Left renal cortex interstitium (tissue), 4 donors: ENCODE measurements at regions not wholly inside any gene's neighbourhood (a gene's known extent, or its start where the extent isn't known, plus 50 kb on each side); places are given as distances from the start of the nearest gene placed in this dataset.
"Not testable (repeated sequence)": the region's sequence is repeated elsewhere in the genome, so short reads cannot be mapped to it uniquely, and the experiment has no call there.

Experiments
- DNase-seq, 4 donors: peaks; one replicate each; pipeline ENCODE4 v3.0.0-alpha.2; 2013; ENCODE audit warnings: low read depth in 4 of 4, low spot score in 2 of 4, missing footprints in 1 of 4

- DNase-seq: not testable (repeated sequence)
These were observed 202.4 kb upstream of the PRSS16 start for GRCh38 chr6:27045131-27045530.

DNA sequence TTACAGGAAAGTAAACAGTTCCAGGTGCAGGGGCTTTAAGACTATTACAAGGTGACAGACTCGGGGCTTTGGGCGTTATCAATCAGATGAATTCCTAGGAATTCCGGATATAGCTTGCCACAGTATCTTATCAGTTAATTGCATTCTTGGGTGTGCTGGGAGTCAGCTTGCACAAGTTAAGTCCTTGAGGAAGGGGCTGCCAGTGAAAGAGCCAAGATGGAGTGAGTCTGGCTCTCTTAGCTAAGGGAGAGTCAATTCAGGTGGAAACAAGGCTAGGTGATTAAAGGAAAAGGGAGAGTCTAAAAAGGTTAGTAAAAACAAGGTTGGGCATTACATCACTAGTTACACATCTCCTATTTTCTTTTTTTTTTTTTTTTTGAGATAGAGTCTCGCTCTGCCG lies 199.8 kb upstream of the PRSS16 start:
- DNase-seq: not testable (repeated sequence)

GRCh38 chr6:27049863-27050781 lies 197.4 kb upstream of the PRSS16 start:
- no peak for DNase-seq

DNA sequence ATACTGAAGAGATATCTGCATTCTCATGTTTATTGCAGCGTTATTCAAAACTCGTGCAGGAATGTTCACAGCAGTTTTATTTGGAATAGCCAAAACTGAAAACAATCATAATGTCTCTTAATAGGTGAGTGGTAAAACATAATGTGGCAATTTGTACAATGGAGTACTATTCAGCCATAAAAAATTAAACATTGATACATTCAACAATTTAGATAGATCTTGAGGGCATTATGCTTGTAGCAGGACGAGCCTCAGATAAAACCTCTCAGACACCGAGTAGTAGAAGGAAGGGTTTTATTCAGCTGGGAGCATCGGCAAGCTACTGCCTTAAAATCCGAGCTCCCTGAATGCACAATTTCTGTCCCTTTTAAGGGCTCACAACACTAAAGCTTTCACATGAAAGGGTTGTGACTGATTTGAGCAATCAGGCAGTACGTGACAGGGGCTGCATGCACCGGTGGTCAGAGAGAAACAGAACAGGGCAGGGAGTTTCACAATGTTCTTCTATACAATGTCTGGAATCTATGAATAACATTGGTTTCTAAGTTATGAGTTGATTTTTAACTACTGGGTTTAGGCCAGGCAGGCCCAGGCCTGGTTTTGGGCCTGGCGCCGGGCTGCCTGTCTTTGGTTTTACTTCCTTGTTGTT lies 195.3 kb upstream of the PRSS16 start:
- DNase-seq: not testable (repeated sequence)

GRCh38 chr6:27052731-27053082 lies 194.8 kb upstream of the PRSS16 start:
- DNase-seq: no peak

- no peak for DNase-seq
These were observed 193.8 kb upstream of the PRSS16 start for GRCh38 chr6:27053738-27054137.

GRCh38 chr6:27056615-27057014 lies 190.9 kb upstream of the PRSS16 start:
- DNase-seq: no peak

- DNase-seq: no peak
These were observed 187.7 kb upstream of the PRSS16 start for GRCh38 chr6:27059621-27060425.

DNA sequence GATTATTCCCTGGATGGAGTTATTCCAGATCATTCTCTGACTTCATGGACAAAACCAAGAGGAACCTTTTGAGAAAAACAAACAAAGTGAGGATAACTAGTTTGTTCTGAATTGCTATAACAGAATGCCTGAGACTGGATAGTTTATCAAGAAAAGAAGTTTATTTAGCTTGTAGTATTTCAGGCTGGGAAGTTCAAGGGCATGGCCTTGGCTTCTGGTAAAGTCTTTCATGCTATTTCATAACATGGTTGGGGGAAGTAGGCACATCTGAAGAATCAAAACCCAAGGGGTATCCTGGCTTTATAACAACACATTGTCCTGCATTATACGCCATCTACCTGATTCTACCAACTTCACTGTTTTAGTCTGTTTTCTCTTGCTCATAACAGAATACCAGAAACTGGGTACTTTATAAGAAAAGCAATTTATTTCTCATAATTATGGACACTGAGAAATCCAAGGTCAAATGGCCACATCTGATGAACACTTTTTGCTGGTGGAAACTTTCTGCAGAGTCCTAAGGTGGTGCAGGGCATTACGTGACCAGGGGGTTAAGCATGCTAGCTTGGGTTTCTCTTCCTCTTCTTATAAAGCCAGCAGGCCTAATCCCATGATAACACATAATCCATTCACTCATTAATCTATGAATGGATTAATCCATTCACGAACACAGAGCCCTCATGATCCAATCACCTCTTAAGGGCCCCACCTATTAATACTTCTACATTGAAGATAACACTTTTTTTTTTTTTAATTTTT lies 186.1 kb upstream of the PRSS16 start:
- DNase-seq: no peak

DNA sequence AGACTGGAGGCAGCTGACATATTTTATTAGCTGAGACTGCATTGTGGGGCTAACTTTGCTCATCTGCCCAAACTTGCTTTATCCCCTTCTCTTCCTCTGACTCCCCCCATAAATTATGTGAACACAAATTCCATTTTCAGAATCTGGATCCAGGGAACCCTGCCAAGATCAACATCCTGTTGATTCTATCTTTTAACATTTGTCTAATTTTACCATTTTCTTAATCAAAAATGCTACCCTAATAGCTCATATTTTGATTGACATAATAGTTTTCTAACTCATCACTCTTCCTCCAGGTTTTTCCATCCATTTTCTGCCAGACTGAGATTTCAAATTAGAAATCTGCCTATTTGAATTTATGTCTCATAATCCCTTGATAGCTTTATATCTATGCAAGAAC lies 184.7 kb upstream of the PRSS16 start:
- no peak for DNase-seq

DNA sequence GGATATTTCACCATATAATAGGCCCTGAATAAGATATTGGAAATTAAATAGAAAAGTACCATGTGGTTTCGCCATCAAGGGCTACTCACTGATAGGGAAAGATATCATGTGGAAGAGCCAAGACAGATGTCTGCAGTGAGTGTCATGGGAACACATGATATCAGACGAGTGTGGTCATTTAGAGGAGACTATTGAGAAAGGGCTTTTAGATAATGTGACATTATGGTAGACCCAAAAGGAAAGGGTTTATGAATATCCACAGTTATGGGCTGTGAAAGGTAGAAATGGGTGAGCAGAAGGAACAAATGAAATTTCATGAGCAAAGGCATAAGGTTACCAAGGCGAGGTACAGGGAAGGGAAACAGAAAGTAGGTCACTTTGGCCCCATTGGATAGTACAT lies 182.3 kb upstream of the PRSS16 start:
- no peak for DNase-seq

DNA sequence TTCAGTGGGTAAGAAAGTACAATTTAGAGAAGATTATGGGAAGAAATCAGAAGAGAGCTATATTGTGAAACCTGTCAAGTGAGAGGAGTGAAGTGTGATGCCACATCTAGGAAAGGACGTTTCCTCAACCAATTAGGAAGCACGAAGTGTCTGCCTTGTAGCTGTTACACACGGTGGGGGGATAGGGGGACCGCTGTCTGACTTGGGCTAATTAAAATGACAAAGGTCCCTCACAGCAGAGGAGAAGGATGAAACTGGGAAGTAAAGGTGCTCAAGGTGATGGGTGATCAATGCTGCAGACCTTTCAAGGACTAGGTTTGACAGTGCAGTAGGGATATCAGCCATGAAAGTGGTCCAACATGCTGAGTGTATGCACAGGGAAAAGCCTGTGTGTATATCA lies 181.1 kb upstream of the PRSS16 start:
- DNase-seq: no peak

GRCh38 chr6:27066802-27067201 lies 180.7 kb upstream of the PRSS16 start:
- DNase-seq: no peak

DNA sequence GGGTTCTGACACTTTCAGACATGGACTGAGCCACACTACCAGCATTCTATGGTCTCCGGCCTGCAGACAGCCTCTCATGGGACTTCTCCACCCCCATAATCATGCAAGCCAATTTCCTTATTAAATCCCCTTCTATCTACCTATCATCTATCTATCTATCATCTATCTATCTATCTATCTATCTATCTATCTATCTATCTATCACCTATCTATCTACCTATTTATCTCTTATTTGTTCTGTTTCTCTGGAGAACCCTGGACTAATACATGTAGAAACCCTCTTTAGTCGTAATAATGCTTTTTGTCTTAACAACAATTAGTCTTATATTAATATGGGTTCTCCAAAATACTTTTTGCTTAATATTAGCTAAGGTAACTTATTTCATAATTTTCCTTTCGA lies 174.1 kb upstream of the PRSS16 start:
- DNase-seq: no peak

DNA sequence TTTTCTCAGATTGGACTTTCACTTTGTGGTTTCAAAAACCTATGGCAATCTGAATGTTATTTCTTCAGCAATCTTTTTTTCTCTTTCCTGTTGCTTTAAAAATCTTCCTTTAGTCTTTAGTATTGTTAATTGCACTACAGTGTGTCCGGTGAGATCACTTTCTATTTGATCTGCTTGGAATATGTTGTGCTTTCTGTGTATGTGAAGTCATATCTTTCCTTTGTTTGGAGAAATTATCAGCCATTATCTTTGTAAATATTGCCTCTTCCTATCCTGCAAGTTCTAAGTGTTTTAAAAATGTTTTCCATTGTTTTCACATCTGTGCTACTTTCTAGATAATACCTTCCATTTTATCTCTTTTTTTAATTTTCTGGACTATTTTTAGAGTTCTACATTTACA lies 171.4 kb upstream of the PRSS16 start:
- DNase-seq: no peak

DNA sequence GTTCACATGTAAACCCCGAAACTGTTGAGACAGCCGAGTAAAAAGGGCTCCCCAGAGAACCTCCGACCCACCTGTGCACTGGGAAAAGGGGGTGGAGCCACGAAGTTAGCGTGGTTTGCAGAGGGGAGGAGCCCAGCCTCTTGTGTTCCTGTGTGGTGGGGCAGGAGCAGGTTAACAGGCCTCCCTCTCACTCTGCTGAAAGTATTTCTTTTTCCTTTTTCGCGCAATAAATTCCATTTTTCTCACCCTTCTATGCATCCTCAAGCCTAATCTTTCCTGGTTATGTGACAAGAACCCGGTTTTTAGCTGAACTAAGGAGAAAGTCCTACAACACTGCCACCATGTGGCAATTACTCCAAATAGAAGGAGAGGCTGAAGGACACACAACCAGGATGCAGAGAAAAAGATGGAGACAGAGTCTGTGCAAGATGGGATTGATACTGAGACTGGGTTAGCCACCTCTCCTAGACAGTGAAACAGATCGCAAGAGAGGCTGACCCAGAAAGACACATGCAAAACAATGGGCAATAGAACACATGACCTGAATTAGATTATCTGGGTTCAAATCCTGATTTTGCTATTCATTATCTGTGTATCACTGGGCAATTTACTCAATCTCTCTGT lies 168.7 kb upstream of the PRSS16 start:
- DNase-seq: peak in 2 of 4 donors; percentile 57 to 65

DNA sequence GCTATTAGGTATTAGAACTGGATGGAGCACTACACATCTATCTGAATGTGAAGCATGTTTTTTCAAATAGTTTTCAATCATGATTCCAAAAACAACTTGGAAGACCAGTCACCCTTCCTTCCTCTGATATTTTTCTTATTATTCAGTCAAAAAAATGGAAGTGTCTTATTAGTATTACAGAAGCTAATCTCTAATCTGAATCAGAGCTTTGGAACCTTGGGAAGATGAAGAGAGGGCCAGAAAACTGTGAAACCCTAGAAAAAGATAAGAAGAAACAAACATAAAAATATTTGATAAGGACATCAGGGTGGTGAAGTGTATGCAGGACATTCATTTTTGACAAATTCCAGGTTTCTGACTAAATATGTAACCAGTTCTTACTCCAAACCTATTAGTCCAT lies 166.3 kb upstream of the PRSS16 start:
- no peak for DNase-seq

DNA sequence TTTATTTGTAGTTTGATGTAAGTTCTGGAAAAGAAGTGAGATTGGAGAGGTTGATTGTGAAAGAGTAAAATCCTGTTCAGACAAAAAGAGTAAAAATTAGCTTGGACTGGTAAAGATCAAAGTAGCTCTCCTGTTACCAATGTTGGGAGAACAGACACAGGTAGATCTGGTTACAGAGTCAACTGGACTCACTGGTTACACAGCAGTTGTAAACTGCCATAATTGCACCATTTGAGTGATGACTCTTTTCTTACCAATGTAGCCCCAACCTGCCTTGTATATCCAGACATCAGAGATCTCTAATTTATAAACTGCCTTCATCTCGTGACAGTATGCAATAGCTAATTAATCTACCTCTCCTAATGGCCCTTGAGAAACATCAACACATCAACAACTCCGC lies 165.6 kb upstream of the PRSS16 start:
- DNase-seq: no peak

GRCh38 chr6:27088068-27088467 lies 159.4 kb upstream of the PRSS16 start:
- DNase-seq: no peak

DNA sequence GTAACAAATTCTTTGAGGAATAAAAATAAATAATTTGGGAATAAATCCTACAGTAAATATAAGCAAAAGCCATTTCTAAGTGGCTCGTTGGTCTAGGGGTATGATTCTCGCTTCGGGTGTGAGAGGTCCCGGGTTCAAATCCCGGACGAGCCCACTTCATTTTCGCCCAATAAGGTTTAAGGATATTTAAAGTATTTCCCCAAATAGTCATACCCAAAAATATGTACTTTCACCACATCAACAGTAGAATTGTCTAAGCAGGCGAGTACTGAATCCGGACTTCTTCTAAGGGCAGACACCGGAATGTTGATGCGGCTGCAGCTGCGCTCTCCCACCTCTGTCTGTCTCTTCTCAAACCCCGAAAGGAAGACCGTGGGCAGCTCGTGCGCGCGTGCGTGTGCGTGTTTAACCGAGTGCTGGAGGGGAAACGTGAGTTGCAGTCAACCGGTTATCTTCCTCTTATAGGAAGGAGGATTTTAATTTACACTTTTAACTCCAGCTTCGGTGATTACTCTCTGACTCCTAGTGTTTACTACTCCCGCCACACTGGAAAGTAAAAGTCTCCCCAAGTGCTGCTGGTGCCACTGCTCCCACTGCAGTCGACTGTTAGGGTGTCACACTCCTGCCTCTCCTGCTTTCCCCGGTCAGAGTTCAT lies 155.7 kb upstream of the PRSS16 start:
- no peak for DNase-seq
